NCI-H1436 (cell line): ENCODE measurements at regions not wholly inside any gene's neighbourhood (a gene's known extent, or its start where the extent isn't known, plus 50 kb on each side); places are given as distances from the start of the nearest gene placed in this dataset.
"Not testable (repeated sequence)": the region's sequence is repeated elsewhere in the genome, so short reads cannot be mapped to it uniquely, and the experiment has no call there.

Experiments
- DNase-seq: peaks from one replicate; lab custom pipeline; 2025; lab: John Stamatoyannopoulos, UW

- not testable (repeated sequence) for DNase-seq
Measured at GRCh38 chr13:22965011-22965857, 215.5 kb upstream of the SGCG start.

- DNase-seq: not testable (repeated sequence)
Measured at GRCh38 chr13:22965858-22966239, 214.9 kb upstream of the SGCG start.

GRCh38 chr13:22966753-22967152 is 214.0 kb upstream of the SGCG start:
- not testable (repeated sequence) for DNase-seq

GRCh38 chr13:22967669-22968068 is 213.1 kb upstream of the SGCG start:
- no peak for DNase-seq

GRCh38 chr13:22979952-22980351 is 200.8 kb upstream of the SGCG start:
- DNase-seq: no peak

GRCh38 chr13:22980936-22981335 is 199.8 kb upstream of the SGCG start:
- DNase-seq: no peak

GRCh38 chr13:22993148-22993547 is 187.6 kb upstream of the SGCG start:
- DNase-seq: no peak

GRCh38 chr13:23003446-23003845 is 177.3 kb upstream of the SGCG start:
- no peak for DNase-seq

- no peak for DNase-seq
Measured at GRCh38 chr13:23007426-23007825, 173.4 kb upstream of the SGCG start.

GRCh38 chr13:23018143-23018542 is 162.6 kb upstream of the SGCG start:
- no peak for DNase-seq

- no peak for DNase-seq
Measured at GRCh38 chr13:23020246-23020843, 160.4 kb upstream of the SGCG start.

- no peak for DNase-seq
Measured at GRCh38 chr13:23021906-23022305, 158.9 kb upstream of the SGCG start.

GRCh38 chr13:23022704-23023103 is 158.1 kb upstream of the SGCG start:
- DNase-seq: no peak

- no peak for DNase-seq
Measured at GRCh38 chr13:23025864-23026608, 154.7 kb upstream of the SGCG start.

- no peak for DNase-seq
Measured at GRCh38 chr13:23039266-23039935, 141.4 kb upstream of the SGCG start.

GRCh38 chr13:23042181-23042580 is 138.6 kb upstream of the SGCG start:
- no peak for DNase-seq

- no peak for DNase-seq
Measured at GRCh38 chr13:23044906-23045305, 135.9 kb upstream of the SGCG start.

GRCh38 chr13:23050126-23050525 is 130.7 kb upstream of the SGCG start:
- no peak for DNase-seq

GRCh38 chr13:23053711-23054110 is 127.1 kb upstream of the SGCG start:
- not testable (repeated sequence) for DNase-seq

GRCh38 chr13:23059173-23059572 is 121.6 kb upstream of the SGCG start:
- no peak for DNase-seq

- no peak for DNase-seq
Measured at GRCh38 chr13:23060959-23061358, 119.8 kb upstream of the SGCG start.

GRCh38 chr13:23067129-23067528 is 113.7 kb upstream of the SGCG start:
- DNase-seq: no peak
